PFSK-1 (cell line): ENCODE measurements at regions not wholly inside any gene's neighbourhood (a gene's known extent, or its start where the extent isn't known, plus 50 kb on each side); places are given as distances from the start of the nearest gene placed in this dataset.

Experiments
- FOXP2 ChIP-seq: optimal IDR thresholded peaks from 2 replicates; pipeline ENCODE3; 2011; ENCODE audit warnings: borderline replicate concordance, control low read depth, inconsistent platforms; ENCODE audit not compliant: insufficient read depth; ENCODE audit errors: extremely low read length, extremely low read depth
- POLR2AphosphoS5 ChIP-seq: IDR thresholded peaks from 2 replicates; pipeline ENCODE4 v1.6.1; 2012; ENCODE audit warnings: low read depth, mild to moderate bottlenecking, control low read depth, low read length, moderate library complexity
- SIN3A ChIP-seq: IDR thresholded peaks from 2 replicates; pipeline ENCODE4 v1.6.1; 2012; ENCODE audit warnings: mild to moderate bottlenecking, low read length, moderate library complexity, borderline replicate concordance; ENCODE audit not compliant: insufficient read depth
- TAF1 ChIP-seq: IDR thresholded peaks from 2 replicates; pipeline ENCODE4 v1.6.1; 2012; ENCODE audit warnings: low read length, control low read depth, borderline replicate concordance; ENCODE audit not compliant: insufficient read depth
- TF ChIP-seq, protein P1 (sequence below), 2 experiments: IDR thresholded peaks; 2 replicates each; pipeline versions ENCODE4 v1.6.1 to v1.8.0; 2011 to 2012; ENCODE audit warnings: low read depth in 2 of 2, low read length in 2 of 2, control low read depth in 1 of 2, inconsistent platforms in 1 of 2, mild to moderate bottlenecking in 1 of 2, moderate library complexity in 1 of 2; ENCODE audit not compliant: insufficient read depth in 1 of 2

DNA sequence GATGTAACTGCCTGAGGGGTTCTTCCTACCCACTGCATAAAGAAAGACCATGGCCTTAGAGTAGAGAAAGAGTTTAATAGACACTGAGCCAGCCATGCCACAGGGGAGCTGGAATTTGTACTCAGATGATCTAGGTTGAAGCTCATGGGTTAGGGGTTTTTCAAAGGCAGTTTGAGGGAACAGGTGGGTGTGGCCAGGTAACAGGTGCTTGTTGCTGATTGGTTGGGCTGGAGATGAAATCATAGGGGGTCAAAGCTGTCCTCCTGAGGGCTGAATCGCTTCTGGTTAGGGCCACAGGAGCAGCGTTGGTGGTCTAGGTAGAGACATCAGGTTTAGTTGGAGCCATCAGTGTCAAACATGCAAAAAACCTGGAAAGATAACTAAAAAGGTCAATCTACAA lies 59.2 kb upstream of the CSNK1A1L start:
- TF ChIP-seq TAF1 (no peak), FOXP2 (no peak), POLR2AphosphoS5 (no peak), SIN3A (no peak)
- TF ChIP-seq, protein P1, sequence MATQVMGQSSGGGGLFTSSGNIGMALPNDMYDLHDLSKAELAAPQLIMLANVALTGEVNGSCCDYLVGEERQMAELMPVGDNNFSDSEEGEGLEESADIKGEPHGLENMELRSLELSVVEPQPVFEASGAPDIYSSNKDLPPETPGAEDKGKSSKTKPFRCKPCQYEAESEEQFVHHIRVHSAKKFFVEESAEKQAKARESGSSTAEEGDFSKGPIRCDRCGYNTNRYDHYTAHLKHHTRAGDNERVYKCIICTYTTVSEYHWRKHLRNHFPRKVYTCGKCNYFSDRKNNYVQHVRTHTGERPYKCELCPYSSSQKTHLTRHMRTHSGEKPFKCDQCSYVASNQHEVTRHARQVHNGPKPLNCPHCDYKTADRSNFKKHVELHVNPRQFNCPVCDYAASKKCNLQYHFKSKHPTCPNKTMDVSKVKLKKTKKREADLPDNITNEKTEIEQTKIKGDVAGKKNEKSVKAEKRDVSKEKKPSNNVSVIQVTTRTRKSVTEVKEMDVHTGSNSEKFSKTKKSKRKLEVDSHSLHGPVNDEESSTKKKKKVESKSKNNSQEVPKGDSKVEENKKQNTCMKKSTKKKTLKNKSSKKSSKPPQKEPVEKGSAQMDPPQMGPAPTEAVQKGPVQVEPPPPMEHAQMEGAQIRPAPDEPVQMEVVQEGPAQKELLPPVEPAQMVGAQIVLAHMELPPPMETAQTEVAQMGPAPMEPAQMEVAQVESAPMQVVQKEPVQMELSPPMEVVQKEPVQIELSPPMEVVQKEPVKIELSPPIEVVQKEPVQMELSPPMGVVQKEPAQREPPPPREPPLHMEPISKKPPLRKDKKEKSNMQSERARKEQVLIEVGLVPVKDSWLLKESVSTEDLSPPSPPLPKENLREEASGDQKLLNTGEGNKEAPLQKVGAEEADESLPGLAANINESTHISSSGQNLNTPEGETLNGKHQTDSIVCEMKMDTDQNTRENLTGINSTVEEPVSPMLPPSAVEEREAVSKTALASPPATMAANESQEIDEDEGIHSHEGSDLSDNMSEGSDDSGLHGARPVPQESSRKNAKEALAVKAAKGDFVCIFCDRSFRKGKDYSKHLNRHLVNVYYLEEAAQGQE (IDR thresholded peaks at IDR 0.05; ENCODE audit: insufficient read depth in 1 of 2, low read depth in 2 of 2, low read length in 2 of 2), result no peak

DNA sequence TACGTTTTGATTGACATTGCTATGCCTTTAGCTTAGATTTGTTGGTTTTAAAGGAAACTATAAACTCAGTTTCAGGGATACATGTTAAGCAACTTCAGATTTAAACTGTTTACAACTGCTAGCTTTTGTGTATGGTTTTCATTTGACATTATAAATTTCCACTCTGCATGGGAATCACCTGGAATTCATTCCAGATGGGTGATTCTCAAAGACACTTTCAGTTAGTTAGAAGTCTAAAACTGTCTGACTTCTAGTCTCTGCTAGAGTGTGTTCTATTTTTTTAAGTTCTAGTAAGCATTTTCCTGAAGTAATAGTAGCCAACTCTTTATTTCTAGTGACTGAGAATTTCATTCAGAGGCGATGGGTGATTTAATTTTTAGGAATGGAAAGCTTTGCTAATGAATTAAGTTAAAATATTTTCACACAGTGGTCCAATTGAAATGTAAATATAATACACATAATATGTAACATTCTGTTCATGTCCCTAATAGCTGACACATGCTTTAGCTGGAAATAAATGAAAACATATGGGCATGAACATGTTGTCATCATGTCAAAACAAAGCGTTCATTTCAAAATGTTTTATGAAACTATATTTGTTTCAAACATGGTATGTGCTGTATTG lies 58.3 kb upstream of the CSNK1A1L start:
- TF ChIP-seq SIN3A (no peak), TAF1 (no peak), POLR2AphosphoS5 (no peak), FOXP2 (no peak)
- TF ChIP-seq, protein P1 (IDR thresholded peaks at IDR 0.05; ENCODE audit: insufficient read depth in 1 of 2, low read depth in 2 of 2, low read length in 2 of 2), result no peak

DNA sequence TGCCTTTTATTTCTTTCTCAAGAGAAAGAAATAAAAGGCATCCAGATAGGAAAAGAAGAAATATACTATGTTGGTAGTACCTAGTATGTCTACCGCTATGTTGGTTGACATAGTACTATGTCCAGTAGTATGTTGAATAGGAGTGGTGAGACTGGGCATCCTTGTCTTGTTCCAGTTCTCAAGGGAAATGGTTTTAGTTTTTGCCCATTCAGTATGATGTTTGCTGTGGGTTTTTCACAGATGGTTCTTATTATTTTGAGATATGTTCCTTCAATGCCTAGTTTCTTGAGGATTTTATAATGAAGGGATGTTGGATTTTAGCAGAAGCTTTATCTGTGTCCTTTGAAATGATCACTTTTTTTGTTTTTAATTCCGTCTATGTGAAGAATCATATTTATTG lies 53.0 kb upstream of the CSNK1A1L start:
- TF ChIP-seq, protein P1 (IDR thresholded peaks at IDR 0.05; ENCODE audit: insufficient read depth in 1 of 2, low read depth in 2 of 2, low read length in 2 of 2), result no peak
- TF ChIP-seq TAF1 (no peak), SIN3A (no peak), POLR2AphosphoS5 (no peak), FOXP2 (no peak)
